ENCODE measurements at regions not wholly inside any gene's neighbourhood (a gene's known extent, or its start where the extent isn't known, plus 50 kb on each side); places are given as distances from the start of the nearest gene placed in this dataset.

- peak overlapping the region; percentile 38 for H2AFZ ChIP-seq (ENCODE audit: low read depth)
- TF ChIP-seq FOXM1 (IDR thresholded peaks at IDR 0.05; ENCODE audit: low read depth) (no peak), RAD21 (IDR thresholded peaks at IDR 0.05; ENCODE audit: low read length) (peak; percentile 66), SMC3 (IDR thresholded peaks at IDR 0.05; ENCODE audit: low read depth, low read length) (peak; percentile 44), CTCF (IDR thresholded peaks at IDR 0.05) (peak; percentile 58), EP300 (IDR thresholded peaks at IDR 0.05; ENCODE audit: borderline replicate concordance in 1 of 2, low read depth in 1 of 2, low read length in 1 of 2) (no peak), GATA2 (CRISPR knock-in tag; IDR thresholded peaks at IDR 0.05) (no peak)
- H4K20me1 ChIP-seq (ENCODE audit: insufficient read depth) = no peaks in the 10 kb centered on the region
- H3K9me2 ChIP-seq = no peaks in the 10 kb centered on the region
- no peaks in the 10 kb centered on the region for H3K79me2 ChIP-seq (ENCODE audit: insufficient read depth)
- no peak overlapping the region for H3K27ac ChIP-seq (ENCODE audit: low read depth in 2 of 2, low read length in 1 of 2)
- H3K27me3 ChIP-seq (ENCODE audit: insufficient read depth) = no peaks in the 10 kb centered on the region
- DNase-seq = peak; percentile 16
- peaks cover 0 to 4% of the 10 kb centered on the region in 2 experiments; a peak in 2 of 4 replicates for H3K4me1 ChIP-seq (ENCODE audit: control insufficient read depth in 1 of 2, insufficient read depth in 2 of 2, low read depth in 1 of 2, low read length in 1 of 2)
- H3K4me3 ChIP-seq (ENCODE audit: low read depth in 2 of 2, low read length in 1 of 2) = no peak overlapping the region
- no peaks in the 10 kb centered on the region for H3F3A ChIP-seq (replicated peaks; ENCODE audit: insufficient read depth)
- ChIA-PET POLR2A (no interaction called here), CTCF (interaction anchor here (0.7 to 1.4 kb wide), 5 partner anchors 15 to 1526 kb away, joined by 3 read pairs; no protein-coding TSS in a partner anchor)
- H3K9me3 ChIP-seq = no peaks in the 10 kb centered on the region
- H3K36me3 ChIP-seq (replicated peaks in 1 of 2; ENCODE audit: control insufficient read depth in 1 of 2, insufficient read depth in 2 of 2, low read length in 1 of 2) = no peaks in the 10 kb centered on the region
- H3K4me2 ChIP-seq = no peak overlapping the region
- no peak overlapping the region for H3K9ac ChIP-seq
Observed at GRCh38 chr6:97586344-97586743, 303.3 kb upstream of the MMS22L start.

- H3K79me2 ChIP-seq (ENCODE audit: insufficient read depth) = no peaks in the 10 kb centered on the region
- no peaks in the 10 kb centered on the region for H4K20me1 ChIP-seq (ENCODE audit: insufficient read depth)
- H3K9ac ChIP-seq = no peak overlapping the region
- no peaks in the 10 kb centered on the region for H3K36me3 ChIP-seq (replicated peaks in 1 of 2; ENCODE audit: control insufficient read depth in 1 of 2, insufficient read depth in 2 of 2, low read length in 1 of 2)
- H2AFZ ChIP-seq (ENCODE audit: low read depth) = no peak overlapping the region
- peaks cover 0 to 12% of the 10 kb centered on the region in 2 experiments; a peak in 3 of 4 replicates for H3K4me1 ChIP-seq (ENCODE audit: control insufficient read depth in 1 of 2, insufficient read depth in 2 of 2, low read depth in 1 of 2, low read length in 1 of 2)
- no peak overlapping the region for H3K4me2 ChIP-seq
- H3K27me3 ChIP-seq (ENCODE audit: insufficient read depth) = no peaks in the 10 kb centered on the region
- no peak for DNase-seq
- no peak overlapping the region for H3K4me3 ChIP-seq (ENCODE audit: low read depth in 2 of 2, low read length in 1 of 2)
- TF ChIP-seq USF2 (IDR thresholded peaks at IDR 0.05; ENCODE audit: borderline replicate concordance, low read depth, low read length) = no peak
- TF ChIP-seq CTCF (IDR thresholded peaks at IDR 0.05) = no peak
- no peak for TF ChIP-seq FOSL2 (IDR thresholded peaks at IDR 0.05; ENCODE audit: borderline replicate concordance, low read depth)
- no peak for TF ChIP-seq RCOR1 (IDR thresholded peaks at IDR 0.05; ENCODE audit: low read length)
- no peak for TF ChIP-seq IRF3 (IDR thresholded peaks at IDR 0.05; ENCODE audit: low read depth, low read length)
- TF ChIP-seq NFIC (IDR thresholded peaks at IDR 0.05; ENCODE audit: borderline replicate concordance) = no peak
- no peak for TF ChIP-seq SMC3 (IDR thresholded peaks at IDR 0.05; ENCODE audit: low read depth, low read length)
- no peak for TF ChIP-seq ELF1 (IDR thresholded peaks at IDR 0.05)
- no peak for TF ChIP-seq SIN3A (IDR thresholded peaks at IDR 0.05; ENCODE audit: borderline replicate concordance, low read depth, low read length)
- TF ChIP-seq EP300 (IDR thresholded peaks at IDR 0.05; ENCODE audit: borderline replicate concordance in 1 of 2, low read depth in 1 of 2, low read length in 1 of 2) = no peak
- TF ChIP-seq, protein P1, sequence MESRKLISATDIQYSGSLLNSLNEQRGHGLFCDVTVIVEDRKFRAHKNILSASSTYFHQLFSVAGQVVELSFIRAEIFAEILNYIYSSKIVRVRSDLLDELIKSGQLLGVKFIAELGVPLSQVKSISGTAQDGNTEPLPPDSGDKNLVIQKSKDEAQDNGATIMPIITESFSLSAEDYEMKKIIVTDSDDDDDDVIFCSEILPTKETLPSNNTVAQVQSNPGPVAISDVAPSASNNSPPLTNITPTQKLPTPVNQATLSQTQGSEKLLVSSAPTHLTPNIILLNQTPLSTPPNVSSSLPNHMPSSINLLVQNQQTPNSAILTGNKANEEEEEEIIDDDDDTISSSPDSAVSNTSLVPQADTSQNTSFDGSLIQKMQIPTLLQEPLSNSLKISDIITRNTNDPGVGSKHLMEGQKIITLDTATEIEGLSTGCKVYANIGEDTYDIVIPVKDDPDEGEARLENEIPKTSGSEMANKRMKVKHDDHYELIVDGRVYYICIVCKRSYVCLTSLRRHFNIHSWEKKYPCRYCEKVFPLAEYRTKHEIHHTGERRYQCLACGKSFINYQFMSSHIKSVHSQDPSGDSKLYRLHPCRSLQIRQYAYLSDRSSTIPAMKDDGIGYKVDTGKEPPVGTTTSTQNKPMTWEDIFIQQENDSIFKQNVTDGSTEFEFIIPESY (IDR thresholded peaks at IDR 0.05; ENCODE audit: borderline replicate concordance, low read depth) = no peak
- no peak for TF ChIP-seq TAF1 (IDR thresholded peaks at IDR 0.05; ENCODE audit: borderline replicate concordance, low read depth, low read length)
- no peak for TF ChIP-seq FOXM1 (IDR thresholded peaks at IDR 0.05; ENCODE audit: low read depth)
- TF ChIP-seq USF1 (IDR thresholded peaks at IDR 0.05; ENCODE audit: borderline replicate concordance, low read depth) = no peak
- no peaks in the 10 kb centered on the region for H3F3A ChIP-seq (replicated peaks; ENCODE audit: insufficient read depth)
- CTCF ChIA-PET = no interaction called here
- no peak overlapping the region for H3K27ac ChIP-seq (ENCODE audit: low read depth in 2 of 2, low read length in 1 of 2)
- no peaks in the 10 kb centered on the region for H3K9me3 ChIP-seq
- no peaks in the 10 kb centered on the region for H3K9me2 ChIP-seq
- WGBS (ENCODE audit: low lambda C conversion rate) = 82% methylated on average over 6 of the region's 6 CpGs
- POLR2A ChIA-PET = no interaction called here
Observed at GRCh38 chr6:97591955-97592354, 308.9 kb upstream of the MMS22L start.
